Daoy (cell line): ENCODE measurements at regions not wholly inside any gene's neighbourhood (a gene's known extent, or its start where the extent isn't known, plus 50 kb on each side); places are given as distances from the start of the nearest gene placed in this dataset.

Experiments
- DNase-seq: peaks from one replicate; pipeline ENCODE4 v3.0.0-alpha.2; 2015; ENCODE audit warnings: low read depth

GRCh38 chr6:140276133-140276532, 901.7 kb upstream of the CITED2 start:
- DNase-seq = no peak

GRCh38 chr6:140275725-140276124, 901.3 kb upstream of the CITED2 start:
- DNase-seq = no peak

DNA sequence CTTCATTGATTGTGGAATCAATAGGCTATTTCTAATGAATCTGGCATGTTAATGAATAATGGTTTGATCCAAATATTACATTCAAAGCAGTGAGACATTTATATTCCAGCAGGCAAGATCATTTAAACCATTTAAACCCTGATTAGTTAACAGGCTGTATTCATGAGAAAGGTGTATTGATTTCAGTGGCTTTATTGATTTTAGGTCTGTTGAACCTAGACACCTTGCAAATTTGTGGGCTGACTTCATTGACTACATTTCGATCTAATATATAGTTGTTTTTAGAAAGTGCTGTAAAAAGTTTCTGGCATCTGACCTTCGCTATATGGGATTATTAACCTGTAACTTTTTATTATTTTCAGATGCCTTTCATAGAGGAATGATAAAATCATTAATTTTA, 900.1 kb upstream of the CITED2 start:
- no peak for DNase-seq

GRCh38 chr6:140271759-140272377, 897.4 kb upstream of the CITED2 start:
- DNase-seq = no peak

GRCh38 chr6:140269591-140270165, 895.2 kb upstream of the CITED2 start:
- no peak for DNase-seq

DNA sequence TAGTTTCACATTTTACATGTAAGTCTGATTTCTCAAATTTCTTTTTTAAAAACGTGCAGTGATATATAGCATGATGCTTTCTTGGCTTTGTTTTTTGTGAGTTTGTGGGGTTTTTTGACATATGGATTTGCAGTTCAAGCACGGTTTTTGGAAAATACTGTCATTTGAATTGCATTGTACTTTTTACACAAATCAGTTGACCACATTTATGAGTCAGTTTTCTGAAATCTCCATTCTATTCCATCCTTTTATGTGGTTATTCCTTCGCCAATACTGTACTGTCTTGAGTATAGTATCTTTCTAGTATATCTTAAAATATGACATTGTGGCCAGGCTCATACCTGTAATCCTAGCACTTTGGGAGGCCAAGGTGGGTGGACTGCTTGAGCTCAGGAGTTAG, 890.0 kb upstream of the CITED2 start:
- no peak for DNase-seq

DNA sequence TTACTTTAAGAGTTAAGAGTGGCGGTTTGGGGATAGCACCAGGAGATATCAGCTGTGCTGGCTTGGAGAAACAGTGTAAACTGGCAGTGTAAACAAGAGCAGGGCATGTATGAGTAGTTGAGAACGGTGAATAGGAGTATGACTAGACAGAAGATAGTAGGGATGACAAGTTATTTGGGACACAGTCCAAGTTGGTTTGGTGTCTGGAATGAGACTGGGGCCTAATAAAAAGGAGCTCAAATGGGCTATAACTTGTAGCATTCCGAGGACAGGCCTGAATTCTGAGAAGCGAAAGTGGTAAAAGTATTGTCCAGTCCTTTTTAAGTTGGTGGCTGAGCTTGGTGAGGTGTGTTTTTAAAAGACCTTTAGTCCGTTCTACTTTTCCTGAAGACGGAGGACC, 883.9 kb upstream of the CITED2 start:
- DNase-seq = peak; percentile 45

DNA sequence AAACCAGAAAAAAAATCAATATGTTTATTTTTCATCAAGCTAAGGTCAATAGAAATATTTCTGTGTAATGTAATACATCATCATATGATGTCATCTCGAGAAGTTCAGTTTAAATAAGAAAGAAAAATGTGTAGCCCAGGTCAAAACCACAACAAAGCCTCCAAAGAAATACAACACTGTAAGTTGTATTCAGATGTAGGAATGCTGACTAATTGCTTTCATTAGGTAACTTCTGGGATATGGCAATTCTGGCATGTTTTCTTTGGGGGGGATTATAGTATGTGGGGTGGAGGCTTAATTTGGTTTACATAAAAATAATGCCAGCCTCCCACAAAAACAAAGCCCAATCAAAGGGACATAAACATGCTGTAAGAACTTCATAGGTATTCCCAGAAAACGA, 881.8 kb upstream of the CITED2 start:
- DNase-seq = peak; percentile 12

GRCh38 chr6:140253096-140253495, 878.6 kb upstream of the CITED2 start:
- no peak for DNase-seq

DNA sequence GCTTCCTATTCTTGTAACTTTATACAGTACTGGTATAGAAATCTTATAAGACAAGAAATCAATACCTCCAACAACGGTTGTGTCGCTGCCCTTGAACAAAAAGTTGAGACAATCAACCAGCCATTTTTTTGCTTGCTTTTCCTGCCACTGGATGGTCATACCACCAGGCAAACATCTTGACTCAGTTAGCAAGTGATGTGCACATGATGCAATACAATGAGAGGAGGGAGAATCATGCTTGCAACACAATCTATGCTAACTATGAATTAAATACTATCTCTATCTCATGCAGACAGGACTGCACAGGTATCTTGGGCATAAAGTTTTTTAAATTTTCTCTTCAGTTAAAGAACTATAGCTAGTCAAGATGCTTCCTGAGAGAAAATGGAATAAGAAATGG, 877.7 kb upstream of the CITED2 start:
- no peak for DNase-seq

- no peak for DNase-seq
Observed at GRCh38 chr6:140245296-140246040, 871.0 kb upstream of the CITED2 start.

- no peak for DNase-seq
Observed at GRCh38 chr6:140237251-140237650, 862.8 kb upstream of the CITED2 start.

GRCh38 chr6:140236732-140237131, 862.3 kb upstream of the CITED2 start:
- DNase-seq = no peak

- DNase-seq = no peak
Observed at GRCh38 chr6:140230282-140230681, 855.8 kb upstream of the CITED2 start.

- DNase-seq = no peak
Observed at GRCh38 chr6:140228491-140228890, 854.0 kb upstream of the CITED2 start.

- DNase-seq = no peak
Observed at GRCh38 chr6:140226637-140227036, 852.2 kb upstream of the CITED2 start.

DNA sequence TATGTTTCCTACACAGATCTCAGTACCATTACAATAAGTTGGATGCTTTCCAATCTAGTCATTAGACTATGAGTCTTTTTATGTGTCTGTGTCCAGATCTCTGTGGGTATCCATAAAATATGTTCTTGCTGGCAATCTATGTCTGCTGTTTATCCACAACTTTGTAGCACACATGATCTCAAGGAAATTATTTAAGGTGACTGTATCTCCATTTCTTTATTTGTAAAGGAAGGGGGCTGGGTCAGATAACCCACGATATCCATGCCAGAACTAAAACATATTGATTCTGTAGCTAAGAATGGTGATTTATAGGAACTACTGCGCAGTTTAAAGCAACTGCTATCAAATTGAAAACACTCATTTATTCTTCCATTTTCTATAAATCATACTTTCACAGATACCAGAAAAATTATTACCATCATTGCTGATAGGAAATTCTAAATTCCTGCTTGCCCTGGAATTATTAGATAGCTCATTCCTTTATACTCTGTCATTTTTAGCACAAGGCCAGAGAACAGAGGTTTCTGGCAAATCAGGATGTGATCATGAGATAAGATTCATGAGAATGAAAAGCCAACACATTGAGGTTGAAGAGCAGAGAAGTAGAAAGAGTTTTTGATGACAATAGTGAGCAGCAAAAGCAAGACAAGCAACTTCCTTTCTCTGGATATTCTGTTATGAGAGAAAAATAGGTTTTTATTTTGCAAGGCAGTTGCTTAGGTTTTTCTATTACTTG, 851.4 kb upstream of the CITED2 start:
- DNase-seq = no peak

- DNase-seq = no peak
Observed at GRCh38 chr6:140217283-140217682, 842.8 kb upstream of the CITED2 start.

- DNase-seq = no peak
Observed at GRCh38 chr6:140209775-140210174, 835.3 kb upstream of the CITED2 start.

- no peak for DNase-seq
Observed at GRCh38 chr6:140208286-140208685, 833.8 kb upstream of the CITED2 start.

DNA sequence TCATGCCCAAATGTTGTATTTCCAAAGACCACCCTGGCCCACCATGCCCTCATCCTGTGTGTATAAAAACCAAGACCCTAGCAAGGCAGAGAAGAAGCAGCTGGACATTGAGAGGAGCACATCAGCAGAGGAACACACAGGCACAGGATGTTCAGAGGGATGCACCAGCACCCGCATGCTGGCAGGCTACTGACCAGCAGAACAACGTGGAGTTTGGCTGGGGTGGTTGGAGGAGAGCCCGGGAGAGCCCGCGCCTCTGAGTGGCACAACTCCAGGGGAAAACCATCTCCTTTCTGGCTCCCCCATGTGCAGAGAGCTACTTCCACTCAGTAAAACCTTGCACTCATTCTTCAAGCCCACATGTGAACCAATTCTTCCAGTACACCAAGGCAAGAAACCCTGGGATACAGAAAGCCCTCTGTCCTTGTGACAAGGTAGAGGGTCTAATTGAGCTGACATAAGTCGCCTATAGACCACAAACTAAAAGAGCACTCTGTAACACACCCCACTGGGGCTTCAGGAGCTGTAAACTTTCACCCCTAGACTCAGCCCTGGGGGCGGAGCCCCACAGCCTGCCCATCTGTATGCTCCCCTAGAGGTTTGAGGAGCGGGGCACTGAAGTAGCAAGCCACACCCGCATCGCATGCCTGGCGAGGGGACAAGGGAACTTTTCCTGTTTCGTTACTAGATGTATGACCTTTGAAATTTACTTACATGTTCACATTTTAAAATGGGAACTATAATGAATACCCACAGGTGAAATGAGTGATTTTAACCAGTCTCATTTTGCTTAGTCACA, 831.5 kb upstream of the CITED2 start:
- DNase-seq = no peak

DNA sequence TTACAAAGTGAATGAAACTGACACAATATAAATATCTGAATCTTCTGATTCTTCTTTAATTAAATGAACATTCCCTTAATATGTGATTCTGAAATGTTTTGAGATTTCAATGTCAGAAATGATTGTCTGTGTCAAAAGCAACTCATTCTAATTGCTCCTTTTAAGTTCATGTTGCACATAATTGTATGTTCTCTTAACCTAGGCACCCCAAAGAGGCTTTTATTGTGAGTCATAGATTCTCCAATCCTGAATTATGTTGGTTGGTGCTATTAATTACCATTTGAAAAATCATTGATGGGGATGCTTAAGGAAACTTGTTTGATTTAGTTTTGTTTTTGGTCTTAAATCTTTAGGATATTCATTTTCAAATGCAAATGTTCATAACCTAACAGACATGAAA, 829.7 kb upstream of the CITED2 start:
- no peak for DNase-seq
